Ishikawa (cell line): ENCODE measurements at regions not wholly inside any gene's neighbourhood (a gene's known extent, or its start where the extent isn't known, plus 50 kb on each side); places are given as distances from the start of the nearest gene placed in this dataset.

Experiments
- CEBPB ChIP-seq: IDR thresholded peaks from 2 replicates; pipeline ENCODE4 v1.6.1; 2012
- CREB1 ChIP-seq: IDR thresholded peaks from 2 replicates; pipeline ENCODE4 v1.6.1; 2012; ENCODE audit warnings: low read depth
- EGR1 ChIP-seq: IDR thresholded peaks from 2 replicates; pipeline ENCODE4 v1.6.1; 2012
- EP300 ChIP-seq: IDR thresholded peaks from 2 replicates; pipeline ENCODE4 v1.6.1; 2012; ENCODE audit warnings: borderline replicate concordance
- FOXM1 ChIP-seq: IDR thresholded peaks from 2 replicates; pipeline ENCODE4 v1.6.1; 2012; ENCODE audit warnings: low read depth, borderline replicate concordance
- NFIC ChIP-seq: IDR thresholded peaks from 2 replicates; pipeline ENCODE4 v1.6.1; 2012
- RAD21 ChIP-seq: IDR thresholded peaks from 2 replicates; pipeline ENCODE4 v1.6.1; 2012; ENCODE audit warnings: low read depth
- TAF1 ChIP-seq: IDR thresholded peaks from 2 replicates; pipeline ENCODE4 v1.6.1; 2012; ENCODE audit warnings: low read depth, mild to moderate bottlenecking
- TCF12 ChIP-seq: IDR thresholded peaks from 2 replicates; pipeline ENCODE4 v1.6.1; 2012; ENCODE audit warnings: low read depth
- TEAD4 ChIP-seq: IDR thresholded peaks from 2 replicates; pipeline ENCODE4 v1.6.1; 2012
- YY1 ChIP-seq: IDR thresholded peaks from 2 replicates; pipeline ENCODE4 v1.6.1; 2012; ENCODE audit warnings: low read depth
- ZBTB7A ChIP-seq: IDR thresholded peaks from 2 replicates; pipeline ENCODE4 v1.6.1; 2012; ENCODE audit warnings: low read depth
- TF ChIP-seq, protein P1 (sequence below): IDR thresholded peaks from 2 replicates; pipeline ENCODE4 v1.6.1; 2012; ENCODE audit warnings: low read depth, mild to moderate bottlenecking
- TF ChIP-seq, protein P2 (sequence below): IDR thresholded peaks from 2 replicates; pipeline ENCODE4 v1.6.1; 2012
- TF ChIP-seq, protein P3 (sequence below): IDR thresholded peaks from 2 replicates; pipeline ENCODE4 v1.6.1; 2012

DNA sequence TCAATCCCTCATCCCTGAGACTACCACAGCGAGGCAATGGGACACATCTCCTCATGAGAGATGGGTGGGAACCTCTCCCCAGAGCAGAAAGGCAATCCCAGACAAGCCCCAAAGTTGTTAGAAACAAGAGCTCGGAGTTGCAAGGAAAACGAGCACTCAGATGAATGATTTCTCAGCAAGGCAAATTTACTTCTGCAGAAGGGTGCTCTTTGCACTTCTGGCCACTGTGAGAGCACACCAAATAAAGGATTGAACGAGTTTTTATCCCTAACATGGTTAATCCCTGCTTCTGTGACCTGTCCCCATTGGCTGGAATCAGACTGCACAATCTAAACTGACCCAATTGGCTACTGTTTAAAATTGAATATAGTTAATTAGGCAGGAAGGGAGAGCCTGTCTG, 339.1 kb upstream of the POU1F1 start:
- TF ChIP-seq ZBTB7A = no peak
- TF ChIP-seq, protein P1, sequence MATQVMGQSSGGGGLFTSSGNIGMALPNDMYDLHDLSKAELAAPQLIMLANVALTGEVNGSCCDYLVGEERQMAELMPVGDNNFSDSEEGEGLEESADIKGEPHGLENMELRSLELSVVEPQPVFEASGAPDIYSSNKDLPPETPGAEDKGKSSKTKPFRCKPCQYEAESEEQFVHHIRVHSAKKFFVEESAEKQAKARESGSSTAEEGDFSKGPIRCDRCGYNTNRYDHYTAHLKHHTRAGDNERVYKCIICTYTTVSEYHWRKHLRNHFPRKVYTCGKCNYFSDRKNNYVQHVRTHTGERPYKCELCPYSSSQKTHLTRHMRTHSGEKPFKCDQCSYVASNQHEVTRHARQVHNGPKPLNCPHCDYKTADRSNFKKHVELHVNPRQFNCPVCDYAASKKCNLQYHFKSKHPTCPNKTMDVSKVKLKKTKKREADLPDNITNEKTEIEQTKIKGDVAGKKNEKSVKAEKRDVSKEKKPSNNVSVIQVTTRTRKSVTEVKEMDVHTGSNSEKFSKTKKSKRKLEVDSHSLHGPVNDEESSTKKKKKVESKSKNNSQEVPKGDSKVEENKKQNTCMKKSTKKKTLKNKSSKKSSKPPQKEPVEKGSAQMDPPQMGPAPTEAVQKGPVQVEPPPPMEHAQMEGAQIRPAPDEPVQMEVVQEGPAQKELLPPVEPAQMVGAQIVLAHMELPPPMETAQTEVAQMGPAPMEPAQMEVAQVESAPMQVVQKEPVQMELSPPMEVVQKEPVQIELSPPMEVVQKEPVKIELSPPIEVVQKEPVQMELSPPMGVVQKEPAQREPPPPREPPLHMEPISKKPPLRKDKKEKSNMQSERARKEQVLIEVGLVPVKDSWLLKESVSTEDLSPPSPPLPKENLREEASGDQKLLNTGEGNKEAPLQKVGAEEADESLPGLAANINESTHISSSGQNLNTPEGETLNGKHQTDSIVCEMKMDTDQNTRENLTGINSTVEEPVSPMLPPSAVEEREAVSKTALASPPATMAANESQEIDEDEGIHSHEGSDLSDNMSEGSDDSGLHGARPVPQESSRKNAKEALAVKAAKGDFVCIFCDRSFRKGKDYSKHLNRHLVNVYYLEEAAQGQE = no peak
- no peak for TF ChIP-seq YY1
- TF ChIP-seq, protein P2, sequence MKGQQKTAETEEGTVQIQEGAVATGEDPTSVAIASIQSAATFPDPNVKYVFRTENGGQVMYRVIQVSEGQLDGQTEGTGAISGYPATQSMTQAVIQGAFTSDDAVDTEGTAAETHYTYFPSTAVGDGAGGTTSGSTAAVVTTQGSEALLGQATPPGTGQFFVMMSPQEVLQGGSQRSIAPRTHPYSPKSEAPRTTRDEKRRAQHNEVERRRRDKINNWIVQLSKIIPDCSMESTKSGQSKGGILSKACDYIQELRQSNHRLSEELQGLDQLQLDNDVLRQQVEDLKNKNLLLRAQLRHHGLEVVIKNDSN = no peak
- no peak for TF ChIP-seq TCF12
- no peak for TF ChIP-seq FOXM1
- TF ChIP-seq TAF1 = no peak
- TF ChIP-seq TEAD4 = no peak
- TF ChIP-seq NFIC = no peak
- no peak for TF ChIP-seq EP300
- TF ChIP-seq RAD21 = no peak
- TF ChIP-seq CREB1 = no peak
- TF ChIP-seq, protein P3, sequence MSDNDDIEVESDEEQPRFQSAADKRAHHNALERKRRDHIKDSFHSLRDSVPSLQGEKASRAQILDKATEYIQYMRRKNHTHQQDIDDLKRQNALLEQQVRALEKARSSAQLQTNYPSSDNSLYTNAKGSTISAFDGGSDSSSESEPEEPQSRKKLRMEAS = no peak
- TF ChIP-seq CEBPB = no peak
- TF ChIP-seq EGR1 = no peak

DNA sequence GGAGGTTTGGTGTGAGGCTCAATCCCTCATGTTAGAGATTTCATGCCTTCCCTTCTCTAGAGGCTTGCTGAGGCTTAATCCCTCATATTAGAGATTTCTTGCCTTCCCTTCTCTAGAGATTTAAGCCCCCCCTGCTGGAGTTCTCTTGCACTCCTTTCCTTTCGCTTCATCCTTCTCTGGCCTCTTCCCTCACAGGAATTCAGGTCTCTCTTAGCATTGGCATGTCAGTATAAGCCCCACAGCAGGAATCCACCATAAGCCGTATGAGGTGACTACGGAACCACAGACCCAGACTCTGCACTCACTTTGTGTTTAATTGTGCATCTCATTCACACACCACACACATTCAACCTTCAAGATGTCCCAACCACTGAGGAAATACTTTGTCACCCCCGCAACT, 338.6 kb upstream of the POU1F1 start:
- no peak for TF ChIP-seq FOXM1
- TF ChIP-seq, protein P3 = no peak

DNA sequence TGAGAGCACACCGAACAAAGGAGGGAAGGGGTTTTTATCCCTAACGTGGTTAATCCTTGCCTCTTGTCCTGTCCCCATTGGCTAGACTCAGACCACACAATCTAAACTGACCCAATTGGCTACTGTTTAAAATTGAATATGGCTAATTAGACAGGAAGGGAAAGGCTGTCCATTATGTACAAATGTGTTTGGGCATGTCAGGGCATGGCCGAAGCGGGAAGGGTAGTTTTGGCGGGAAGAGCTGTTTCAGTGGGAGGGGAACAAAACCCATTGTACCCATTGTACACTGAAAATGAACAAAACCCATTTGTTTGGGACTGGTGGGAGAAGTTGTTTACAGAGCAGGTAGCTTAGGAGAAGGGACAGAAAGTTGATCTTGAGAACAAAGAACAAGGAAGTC, 330.9 kb upstream of the POU1F1 start:
- TF ChIP-seq NFIC = no peak
- no peak for TF ChIP-seq CEBPB
- TF ChIP-seq FOXM1 = no peak
- no peak for TF ChIP-seq TEAD4
- TF ChIP-seq TAF1 = no peak
- no peak for TF ChIP-seq YY1
- no peak for TF ChIP-seq TCF12
- TF ChIP-seq, protein P1 = no peak
- TF ChIP-seq CREB1 = no peak
- TF ChIP-seq, protein P2 = no peak
- TF ChIP-seq, protein P3 = no peak
- no peak for TF ChIP-seq RAD21
- no peak for TF ChIP-seq EGR1

DNA sequence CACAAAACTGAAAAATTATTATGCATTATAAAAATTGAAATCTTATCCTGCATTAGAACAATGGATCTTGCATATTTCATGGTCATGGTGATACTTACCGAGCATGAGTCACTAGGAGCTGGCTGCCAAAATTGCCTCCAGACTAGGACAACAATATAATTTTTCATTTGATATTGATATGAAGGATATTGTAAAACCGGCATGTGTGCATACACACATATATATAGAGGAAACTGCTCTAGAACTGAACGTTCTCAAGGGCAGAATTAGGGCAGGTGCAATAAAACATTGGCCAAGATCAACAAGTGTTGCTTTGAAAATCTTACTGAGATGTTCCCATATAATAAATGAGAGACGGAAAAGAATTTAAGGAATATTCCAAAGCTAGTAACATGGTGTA, 319.4 kb upstream of the POU1F1 start:
- TF ChIP-seq FOXM1 (no peak), EP300 (no peak), TAF1 (no peak), YY1 (no peak), NFIC (no peak), CEBPB (no peak), RAD21 (no peak), ZBTB7A (no peak), TEAD4 (no peak)
- TF ChIP-seq, protein P2 = no peak
- TF ChIP-seq, protein P3 = no peak
- TF ChIP-seq, protein P1 = no peak
